ENCODE measurements at regions not wholly inside any gene's neighbourhood (a gene's known extent, or its start where the extent isn't known, plus 50 kb on each side); places are given as distances from the start of the nearest gene placed in this dataset.

- H3K4me3 ChIP-seq, result no peak overlapping the region
- TF ChIP-seq POLR2A (IDR thresholded peaks at IDR 0.05), result no peak
- no peak for TF ChIP-seq CTCF (IDR thresholded peaks at IDR 0.05)
- H3K4me1 ChIP-seq (replicated peaks in 1 of 2), result peaks cover 0 to 11% of the 10 kb centered on the region in 2 donors
- no peak for DNase-seq
- H3K27me3 ChIP-seq, result no peaks in the 10 kb centered on the region
- intact Hi-C loops (cut with DNase I), result no loop called here
- no peaks in the 10 kb centered on the region for H3K36me3 ChIP-seq (replicated peaks in 1 of 2)
- no peaks in the 10 kb centered on the region for H3K9me3 ChIP-seq (replicated peaks in 1 of 3)
- H3K27ac ChIP-seq, result no peak overlapping the region
- 87 to 100% (median 94%) methylated on average over 2 of the region's 2 CpGs for WGBS, 4 donors
Measured at GRCh38 chr10:78260680-78261079, 227.0 kb downstream of the RPS24 start.

GRCh38 chr10:78261291-78261690 lies 227.6 kb downstream of the RPS24 start:
- H3K36me3 ChIP-seq (replicated peaks in 1 of 2), result no peaks in the 10 kb centered on the region
- TF ChIP-seq POLR2A (IDR thresholded peaks at IDR 0.05) (no peak), CTCF (IDR thresholded peaks at IDR 0.05) (no peak)
- no peaks in the 10 kb centered on the region for H3K27me3 ChIP-seq
- no peak overlapping the region for H3K4me3 ChIP-seq
- peaks cover 0 to 7% of the 10 kb centered on the region in 2 donors for H3K4me1 ChIP-seq (replicated peaks in 1 of 2)
- 88 to 95% (median 93%) methylated on average over 4 of the region's 4 CpGs for WGBS, 4 donors
- H3K9me3 ChIP-seq (replicated peaks in 1 of 3), result no peaks in the 10 kb centered on the region
- intact Hi-C loops (cut with DNase I), result no loop called here
- no peak overlapping the region for H3K27ac ChIP-seq
- no peak for DNase-seq

- intact Hi-C loops (cut with DNase I), result no loop called here
- no peak overlapping the region for H3K4me3 ChIP-seq
Measured at GRCh38 chr10:78262860-78263259, 229.2 kb downstream of the RPS24 start.

GRCh38 chr10:78263521-78263988 lies 229.9 kb downstream of the RPS24 start:
- Histone ChIP-seq H3K4me1 (replicated peaks in 1 of 2) (peaks cover 0 to 10% of the 10 kb centered on the region in 2 donors), H3K36me3 (replicated peaks in 1 of 2) (no peaks in the 10 kb centered on the region), H3K27ac (no peak overlapping the region), H3K4me3 (no peak overlapping the region), H3K9me3 (replicated peaks in 1 of 3) (no peaks in the 10 kb centered on the region), H3K27me3 (no peaks in the 10 kb centered on the region)
- no peak for DNase-seq
- intact Hi-C loops (cut with DNase I), result no loop called here
- TF ChIP-seq CTCF (IDR thresholded peaks at IDR 0.05) (no peak), POLR2A (IDR thresholded peaks at IDR 0.05) (no peak)
- 87 to 100% (median 92%) methylated on average over 4 to 5 of the region's 5 CpGs for WGBS, 4 donors

More at GRCh38 chr10:78262860-78263259, 229.2 kb downstream of the RPS24 start:
- Histone ChIP-seq H3K27ac (no peak overlapping the region), H3K36me3 (replicated peaks in 1 of 2) (no peaks in the 10 kb centered on the region), H3K27me3 (no peaks in the 10 kb centered on the region), H3K4me1 (replicated peaks in 1 of 2) (peaks cover 0 to 10% of the 10 kb centered on the region in 2 donors), H3K9me3 (replicated peaks in 1 of 3) (no peaks in the 10 kb centered on the region)
- no peak for TF ChIP-seq CTCF (IDR thresholded peaks at IDR 0.05)
- no peak for TF ChIP-seq POLR2A (IDR thresholded peaks at IDR 0.05)
- 88 to 96% (median 91%) methylated on average over 8 of the region's 8 CpGs for WGBS, 4 donors
- DNase-seq, result no peak
